Skeletal muscle tissue (tissue), 3 donors: ENCODE measurements at regions not wholly inside any gene's neighbourhood (a gene's known extent, or its start where the extent isn't known, plus 50 kb on each side); places are given as distances from the start of the nearest gene placed in this dataset.

Experiments used
- H3K27ac ChIP-seq: one replicate; pipeline ENCODE4 v1.7.0; 2013; ENCODE audit warnings: mild to moderate bottlenecking, low read depth, low read length, inconsistent platforms
- H3K27me3 ChIP-seq, 3 donors: one replicate each; pipeline ENCODE4 v1.7.0; 2013; ENCODE audit warnings: low read length in 3 of 3; ENCODE audit not compliant: control insufficient read depth in 3 of 3, insufficient read depth in 3 of 3
- H3K36me3 ChIP-seq, 3 donors: one replicate each; pipeline ENCODE4 v1.7.0; 2013; ENCODE audit warnings: low read length in 3 of 3; ENCODE audit not compliant: control insufficient read depth in 3 of 3, insufficient read depth in 3 of 3
- H3K4me1 ChIP-seq, 3 donors: one replicate each; pipeline ENCODE4 v1.7.0; 2013; ENCODE audit warnings: low read length in 3 of 3, mild to moderate bottlenecking in 3 of 3; ENCODE audit not compliant: control insufficient read depth in 3 of 3, insufficient read depth in 3 of 3
- H3K4me3 ChIP-seq, 3 donors: one replicate each; pipeline ENCODE4 v1.7.0; 2013; ENCODE audit warnings: low read length in 3 of 3
- H3K9ac ChIP-seq, 3 donors: one replicate each; pipeline ENCODE4 v1.7.0; 2013; ENCODE audit warnings: low read length in 3 of 3, mild to moderate bottlenecking in 3 of 3, moderate library complexity in 2 of 3, low read depth in 1 of 3
- H3K9me3 ChIP-seq, 3 donors: one replicate each; pipeline ENCODE4 v1.7.0; 2013; ENCODE audit warnings: low read length in 3 of 3; ENCODE audit not compliant: control insufficient read depth in 3 of 3
- donor health status: Osteomylitis.

- no peaks in the 10 kb centered on the region for H3K4me1 ChIP-seq
- no peak overlapping the region for H3K27ac ChIP-seq
- H3K4me3 ChIP-seq: no peak overlapping the region
- H3K9me3 ChIP-seq: no peaks in the 10 kb centered on the region
- H3K27me3 ChIP-seq: no peaks in the 10 kb centered on the region
- H3K9ac ChIP-seq: no peak overlapping the region
- H3K36me3 ChIP-seq: no peaks in the 10 kb centered on the region
Observed at GRCh38 chr5:116789522-116789921, 214.9 kb upstream of the SEMA6A start.

DNA sequence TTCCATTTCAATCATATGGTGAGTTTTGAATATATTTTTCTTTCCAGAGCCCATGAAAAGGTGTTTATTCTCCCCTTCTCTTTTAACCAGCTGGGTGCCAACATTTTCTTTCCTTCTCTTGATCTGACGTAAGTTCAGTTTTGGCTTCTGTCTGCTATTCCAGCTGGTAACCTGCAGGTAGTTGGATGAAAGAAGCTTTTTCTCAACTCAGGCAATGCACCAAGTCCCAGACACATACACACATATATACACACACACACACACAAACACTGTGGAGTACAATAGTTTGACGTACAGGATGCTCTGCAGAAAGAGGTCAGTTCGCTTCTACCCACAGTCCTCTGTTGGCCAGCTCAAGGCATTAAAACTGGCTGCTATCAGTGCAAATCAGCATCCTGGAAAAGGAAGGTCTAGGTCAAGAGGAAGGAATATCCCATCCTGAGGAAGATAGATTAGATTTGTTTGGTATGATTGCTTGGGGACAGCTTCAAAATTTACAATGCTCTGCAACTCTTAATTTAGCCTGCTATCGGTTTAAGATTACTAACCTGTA is 214.3 kb upstream of the SEMA6A start:
- Histone ChIP-seq H3K9me3 (no peaks in the 10 kb centered on the region), H3K27me3 (no peaks in the 10 kb centered on the region), H3K4me3 (no peak overlapping the region), H3K9ac (no peak overlapping the region), H3K4me1 (no peaks in the 10 kb centered on the region), H3K27ac (no peak overlapping the region), H3K36me3 (no peaks in the 10 kb centered on the region)

DNA sequence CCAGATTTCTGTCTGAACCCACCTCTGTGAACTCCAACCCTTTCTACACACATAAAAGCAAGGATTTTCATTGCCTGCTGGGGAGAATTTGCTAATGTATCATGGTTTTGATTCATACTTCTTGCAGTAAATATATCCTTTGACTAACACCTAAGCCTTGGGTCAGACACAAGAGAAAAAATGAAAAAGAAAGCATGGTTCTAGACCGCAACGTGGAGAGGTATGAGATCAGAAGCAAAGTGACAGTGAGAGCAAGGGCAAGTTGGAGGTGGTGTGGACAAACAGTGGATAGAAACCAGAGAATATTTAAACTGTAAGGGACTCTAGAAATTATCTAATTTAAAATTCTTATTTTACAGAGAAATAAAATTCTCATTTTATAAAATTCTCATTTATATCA is 212.9 kb upstream of the SEMA6A start:
- H3K27ac ChIP-seq: no peak overlapping the region
- H3K27me3 ChIP-seq: no peaks in the 10 kb centered on the region
- H3K4me3 ChIP-seq: no peak overlapping the region
- H3K9me3 ChIP-seq: no peaks in the 10 kb centered on the region
- no peaks in the 10 kb centered on the region for H3K36me3 ChIP-seq
- no peak overlapping the region for H3K9ac ChIP-seq
- no peaks in the 10 kb centered on the region for H3K4me1 ChIP-seq

DNA sequence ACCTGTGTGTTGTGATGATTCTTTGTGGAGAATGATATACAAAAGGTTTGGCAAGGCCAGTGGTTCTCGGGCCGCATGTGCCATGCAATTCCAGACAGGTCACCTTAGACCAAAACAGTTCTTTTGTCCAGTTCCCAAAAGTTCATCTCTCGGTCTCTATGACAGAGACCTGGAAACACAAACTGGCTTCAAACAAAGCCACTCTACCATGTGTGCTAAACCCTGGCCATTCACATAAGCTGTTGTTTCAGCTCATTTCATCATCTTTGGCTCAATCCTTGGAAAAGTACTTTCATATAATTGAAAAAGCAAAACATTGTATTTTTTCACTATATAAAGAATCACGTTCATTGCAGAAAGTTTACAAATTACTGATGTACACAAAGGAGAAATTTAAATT is 210.5 kb upstream of the SEMA6A start:
- H3K9me3 ChIP-seq: no peaks in the 10 kb centered on the region
- H3K27ac ChIP-seq: no peak overlapping the region
- no peaks in the 10 kb centered on the region for H3K4me1 ChIP-seq
- H3K4me3 ChIP-seq: no peak overlapping the region
- H3K36me3 ChIP-seq: no peaks in the 10 kb centered on the region
- no peak overlapping the region for H3K9ac ChIP-seq
- H3K27me3 ChIP-seq: no peaks in the 10 kb centered on the region

DNA sequence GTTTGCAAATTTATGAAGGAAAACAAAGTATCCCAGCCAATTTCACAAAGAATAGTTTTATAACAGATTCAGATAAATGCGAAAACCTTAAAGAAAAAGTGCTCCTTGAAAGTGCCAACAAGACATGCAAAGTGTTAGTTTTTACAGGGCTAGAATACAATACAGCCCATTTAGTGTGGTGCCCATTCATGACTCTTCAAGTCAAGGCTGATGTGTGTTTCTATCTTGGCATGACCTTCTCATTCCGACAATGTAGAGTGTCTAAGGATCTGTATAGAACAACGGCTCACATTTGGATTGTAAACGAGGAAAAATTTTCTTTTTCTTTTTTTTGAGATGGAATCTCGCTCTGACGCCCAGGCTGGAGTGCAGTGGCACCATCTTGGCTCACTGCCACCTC is 205.2 kb upstream of the SEMA6A start:
- H3K27me3 ChIP-seq: no peaks in the 10 kb centered on the region

GRCh38 chr5:116778651-116779280 is 204.1 kb upstream of the SEMA6A start:
- H3K27ac ChIP-seq: no peak overlapping the region
- no peaks in the 10 kb centered on the region for H3K27me3 ChIP-seq
- H3K9me3 ChIP-seq: no peaks in the 10 kb centered on the region

More for the DNA sequence above, 205.2 kb upstream of the SEMA6A start:
- Histone ChIP-seq H3K27ac (no peak overlapping the region), H3K36me3 (no peaks in the 10 kb centered on the region), H3K4me1 (peaks cover 0 to 3% (median 3%) of the 10 kb centered on the region in 3 donors), H3K4me3 (no peak overlapping the region), H3K9me3 (no peaks in the 10 kb centered on the region), H3K9ac (no peak overlapping the region)

GRCh38 chr5:116778032-116778431 is 203.4 kb upstream of the SEMA6A start:
- no peak overlapping the region for H3K27ac ChIP-seq
- peaks cover 0 to 3% (median 3%) of the 10 kb centered on the region in 3 donors for H3K4me1 ChIP-seq
- H3K36me3 ChIP-seq: no peaks in the 10 kb centered on the region
- H3K9ac ChIP-seq: no peak overlapping the region
- no peaks in the 10 kb centered on the region for H3K27me3 ChIP-seq
- H3K9me3 ChIP-seq: no peaks in the 10 kb centered on the region
- H3K4me3 ChIP-seq: no peak overlapping the region

More at GRCh38 chr5:116778651-116779280, 204.1 kb upstream of the SEMA6A start:
- Histone ChIP-seq H3K36me3 (no peaks in the 10 kb centered on the region), H3K9ac (no peak overlapping the region), H3K4me3 (no peak overlapping the region), H3K4me1 (peaks cover 0 to 3% (median 3%) of the 10 kb centered on the region in 3 donors)

GRCh38 chr5:116773926-116774325 is 199.3 kb upstream of the SEMA6A start:
- no peaks in the 10 kb centered on the region for H3K36me3 ChIP-seq
- peaks cover 0 to 6% (median 3%) of the 10 kb centered on the region in 3 donors for H3K4me1 ChIP-seq
- no peaks in the 10 kb centered on the region for H3K9me3 ChIP-seq
- H3K27ac ChIP-seq: no peak overlapping the region
- no peak overlapping the region for H3K9ac ChIP-seq
- no peaks in the 10 kb centered on the region for H3K27me3 ChIP-seq
- H3K4me3 ChIP-seq: no peak overlapping the region

- no peak overlapping the region for H3K4me3 ChIP-seq
- no peak overlapping the region for H3K27ac ChIP-seq
- no peaks in the 10 kb centered on the region for H3K27me3 ChIP-seq
- H3K9ac ChIP-seq: no peak overlapping the region
- no peaks in the 10 kb centered on the region for H3K9me3 ChIP-seq
- no peaks in the 10 kb centered on the region for H3K36me3 ChIP-seq
- peaks cover 0 to 3% (median 0%) of the 10 kb centered on the region in 3 donors for H3K4me1 ChIP-seq
Observed at GRCh38 chr5:116772806-116773205, 198.2 kb upstream of the SEMA6A start.

- H3K9me3 ChIP-seq: no peaks in the 10 kb centered on the region
- H3K36me3 ChIP-seq: no peaks in the 10 kb centered on the region
- H3K27ac ChIP-seq: no peak overlapping the region
Observed at GRCh38 chr5:116772152-116772501, 197.5 kb upstream of the SEMA6A start.

More at GRCh38 chr5:116772152-116772501, 197.5 kb upstream of the SEMA6A start:
- no peak overlapping the region for H3K9ac ChIP-seq
- no peak overlapping the region for H3K4me3 ChIP-seq
- no peaks in the 10 kb centered on the region for H3K27me3 ChIP-seq
- peaks cover 0 to 3% (median 0%) of the 10 kb centered on the region in 3 donors for H3K4me1 ChIP-seq
